ENCODE measurements at regions not wholly inside any gene's neighbourhood (a gene's known extent, or its start where the extent isn't known, plus 50 kb on each side); places are given as distances from the start of the nearest gene placed in this dataset.
"Not testable (repeated sequence)": the region's sequence is repeated elsewhere in the genome, so short reads cannot be mapped to it uniquely, and the experiment has no call there.

- no peak for DNase-seq
These were observed 356.0 kb upstream of the LMCD1 start for GRCh38 chr3:8145661-8146060.

- no peak for DNase-seq
These were observed 353.9 kb upstream of the LMCD1 start for GRCh38 chr3:8147711-8148110.

- no peak for DNase-seq
These were observed 348.7 kb upstream of the LMCD1 start for GRCh38 chr3:8152821-8153418.

- DNase-seq: no peak
These were observed 347.8 kb upstream of the LMCD1 start for GRCh38 chr3:8153800-8154199.

GRCh38 chr3:8154617-8155016, 347.0 kb upstream of the LMCD1 start:
- no peak for DNase-seq

- DNase-seq: no peak
These were observed 345.5 kb upstream of the LMCD1 start for GRCh38 chr3:8156138-8156537.

GRCh38 chr3:8156831-8157230, 344.8 kb upstream of the LMCD1 start:
- no peak for DNase-seq

GRCh38 chr3:8157640-8158039, 344.0 kb upstream of the LMCD1 start:
- no peak for DNase-seq

- DNase-seq: no peak
These were observed 337.5 kb upstream of the LMCD1 start for GRCh38 chr3:8164145-8164544.

- no peak for DNase-seq
These were observed 335.6 kb upstream of the LMCD1 start for GRCh38 chr3:8166014-8166413.

GRCh38 chr3:8170971-8171508, 330.6 kb upstream of the LMCD1 start:
- DNase-seq: no peak

- no peak for DNase-seq
These were observed 327.7 kb upstream of the LMCD1 start for GRCh38 chr3:8173892-8174291.

GRCh38 chr3:8176759-8177483, 324.7 kb upstream of the LMCD1 start:
- DNase-seq: not testable (repeated sequence)

GRCh38 chr3:8178516-8178915, 323.1 kb upstream of the LMCD1 start:
- DNase-seq: not testable (repeated sequence)

- DNase-seq: no peak
These were observed 318.7 kb upstream of the LMCD1 start for GRCh38 chr3:8182904-8183303.

GRCh38 chr3:8183627-8184026, 318.0 kb upstream of the LMCD1 start:
- DNase-seq: no peak

GRCh38 chr3:8186213-8186612, 315.4 kb upstream of the LMCD1 start:
- no peak for DNase-seq

- DNase-seq: no peak
These were observed 313.6 kb upstream of the LMCD1 start for GRCh38 chr3:8187996-8188395.

GRCh38 chr3:8189051-8189450, 312.6 kb upstream of the LMCD1 start:
- no peak for DNase-seq

- DNase-seq: no peak
These were observed 310.2 kb upstream of the LMCD1 start for GRCh38 chr3:8191406-8191805.

GRCh38 chr3:8197384-8197783, 304.2 kb upstream of the LMCD1 start:
- DNase-seq: no peak

GRCh38 chr3:8198605-8199004, 303.0 kb upstream of the LMCD1 start:
- no peak for DNase-seq

- DNase-seq: no peak
These were observed 300.6 kb upstream of the LMCD1 start for GRCh38 chr3:8200996-8201395.

- no peak for DNase-seq
These were observed 299.7 kb upstream of the LMCD1 start for GRCh38 chr3:8201886-8202285.

- no peak for DNase-seq
These were observed 297.3 kb upstream of the LMCD1 start for GRCh38 chr3:8204331-8204730.
